H9 (cell line): ENCODE measurements at regions not wholly inside any gene's neighbourhood (a gene's known extent, or its start where the extent isn't known, plus 50 kb on each side); places are given as distances from the start of the nearest gene placed in this dataset.

Experiments used
- DNase-seq: peaks from one replicate; pipeline ENCODE4 v3.0.0-alpha.2; 2017
- H2AFZ ChIP-seq: one replicate; pipeline ENCODE4 v1.6.1; 2013; ENCODE audit warnings: mild to moderate bottlenecking, low read length, control low read depth, moderate library complexity
- H2AK5ac ChIP-seq: 2 replicates; pipeline ENCODE4 v1.6.1; 2013; ENCODE audit warnings: low read length, control low read depth, mixed read lengths; ENCODE audit not compliant: insufficient read length
- H2BK120ac ChIP-seq: one replicate; pipeline ENCODE4 v1.6.1; 2013; ENCODE audit warnings: low read depth, mild to moderate bottlenecking, low read length, control low read depth, inconsistent platforms; ENCODE audit not compliant: poor library complexity, severe bottlenecking
- H2BK12ac ChIP-seq: 2 replicates; pipeline ENCODE4 v1.6.1; 2013; ENCODE audit warnings: low read length, control low read depth, mixed read lengths, low read depth; ENCODE audit not compliant: insufficient read length
- H2BK15ac ChIP-seq: 2 replicates; pipeline ENCODE4 v1.6.1; 2013; ENCODE audit warnings: low read depth, low read length, control low read depth
- H2BK20ac ChIP-seq: one replicate; pipeline ENCODE4 v1.6.1; 2013; ENCODE audit warnings: low read depth, mild to moderate bottlenecking, low read length, control low read depth, inconsistent platforms; ENCODE audit not compliant: poor library complexity, severe bottlenecking
- H2BK5ac ChIP-seq: 2 replicates; pipeline ENCODE4 v1.6.1; 2013; ENCODE audit warnings: low read length, control low read depth, mixed read lengths; ENCODE audit not compliant: insufficient read length
- H3K14ac ChIP-seq: 2 replicates; pipeline ENCODE4 v1.6.1; 2013; ENCODE audit warnings: low read length, control low read depth; ENCODE audit not compliant: insufficient read depth
- H3K18ac ChIP-seq: 2 replicates; pipeline ENCODE4 v1.6.1; 2013; ENCODE audit warnings: low read depth, mild to moderate bottlenecking, mixed read lengths, low read length, control low read depth; ENCODE audit not compliant: insufficient read length
- H3K23ac ChIP-seq: 2 replicates; pipeline ENCODE4 v1.6.1; 2013; ENCODE audit warnings: low read length, control low read depth, mixed read lengths, low read depth; ENCODE audit not compliant: insufficient read length
- H3K23me2 ChIP-seq: 2 replicates; pipeline ENCODE4 v1.6.1; 2013; ENCODE audit warnings: low read depth, mild to moderate bottlenecking, mixed read lengths, low read length, control low read depth; ENCODE audit not compliant: insufficient read length, poor library complexity, severe bottlenecking
- H3K27ac ChIP-seq: 2 replicates; pipeline ENCODE4 v1.5.1; 2013; ENCODE audit warnings: low read length, control low read depth, mixed read lengths, low read depth; ENCODE audit not compliant: insufficient read length
- H3K27me3 ChIP-seq: 2 replicates; pipeline ENCODE4 v1.6.1; 2013; ENCODE audit warnings: low read length, control low read depth, inconsistent platforms; ENCODE audit not compliant: insufficient read depth
- H3K4ac ChIP-seq: 2 replicates; pipeline ENCODE4 v1.6.1; 2013; ENCODE audit warnings: low read depth, mild to moderate bottlenecking, control low read depth, inconsistent platforms, low read length, moderate library complexity
- H3K4me1 ChIP-seq: 2 replicates; pipeline ENCODE4 v1.6.1; 2013; ENCODE audit warnings: low read length, control low read depth, inconsistent platforms; ENCODE audit not compliant: insufficient read depth
- H3K4me2 ChIP-seq: 2 replicates; pipeline ENCODE4 v1.6.1; 2013; ENCODE audit warnings: low read length, control low read depth, mixed read lengths; ENCODE audit not compliant: insufficient read length, insufficient read depth
- H3K56ac ChIP-seq: 2 replicates; pipeline ENCODE4 v1.6.1; 2013; ENCODE audit warnings: low read depth, mild to moderate bottlenecking, mixed read lengths, low read length, control low read depth; ENCODE audit not compliant: insufficient read length
- H3K79me1 ChIP-seq: 2 replicates; pipeline ENCODE4 v1.6.1; 2013; ENCODE audit warnings: low read depth, mild to moderate bottlenecking, moderate library complexity, low read length, control low read depth, inconsistent platforms; ENCODE audit not compliant: insufficient read depth, poor library complexity, severe bottlenecking
- H3K79me2 ChIP-seq: 2 replicates; pipeline ENCODE4 v1.6.1; 2013; ENCODE audit warnings: low read length, control low read depth, inconsistent platforms; ENCODE audit not compliant: insufficient read depth
- H3K9ac ChIP-seq: 2 replicates; pipeline ENCODE4 v1.6.1; 2013; ENCODE audit warnings: low read length, control low read depth, mixed read lengths; ENCODE audit not compliant: insufficient read length; ENCODE audit errors: extremely low read depth
- H3K9me3 ChIP-seq: one replicate; pipeline ENCODE4 v1.6.1; 2013; ENCODE audit warnings: low read depth, low read length, inconsistent platforms; ENCODE audit not compliant: control insufficient read depth
- H3T11ph ChIP-seq: one replicate; pipeline ENCODE4 v1.6.1; 2013; ENCODE audit warnings: mild to moderate bottlenecking, low read length, control low read depth, inconsistent platforms
- H4K20me1 ChIP-seq: one replicate; pipeline ENCODE4 v1.6.1; 2013; ENCODE audit not compliant: control insufficient read depth, insufficient read length, insufficient read depth
- H4K5ac ChIP-seq: 2 replicates; pipeline ENCODE4 v1.6.1; 2013; ENCODE audit warnings: low read depth, mild to moderate bottlenecking, mixed read lengths, low read length, control low read depth; ENCODE audit not compliant: insufficient read length
- H4K8ac ChIP-seq: replicated peaks from 2 replicates; pipeline ENCODE4 v1.6.1; 2013; ENCODE audit warnings: low read length, control low read depth, mixed read lengths, low read depth; ENCODE audit not compliant: insufficient read length
- H4K91ac ChIP-seq: 2 replicates; pipeline ENCODE4 v1.6.1; 2013; ENCODE audit warnings: low read depth, mild to moderate bottlenecking, moderate library complexity, mixed read lengths, low read length, control low read depth; ENCODE audit not compliant: insufficient read length
- H3K27ac Mint-ChIP-seq, 3 experiments: 2 replicates in 2 of 3; 3 replicates in 1 of 3; pipeline ENCODE4 v1.8.0; 2020 to 2021; ENCODE audit warnings: mixed read lengths in 3 of 3, mild to moderate bottlenecking in 1 of 3, moderate library complexity in 1 of 3
- H3K27me3 Mint-ChIP-seq: 2 replicates; pipeline ENCODE4 v1.8.0; 2021; ENCODE audit warnings: low read depth, mild to moderate bottlenecking, moderate library complexity, mixed read lengths
- H3K36me3 Mint-ChIP-seq, 3 experiments: 2 replicates in 2 of 3; 3 replicates in 1 of 3; pipeline ENCODE4 v1.8.0; 2020 to 2021; ENCODE audit warnings: low read depth in 3 of 3, mixed read lengths in 3 of 3; ENCODE audit not compliant: insufficient read depth in 1 of 3
- H3K4me1 Mint-ChIP-seq, 2 experiments: 2 replicates each; pipeline ENCODE4 v1.8.0; 2020; ENCODE audit warnings: mixed read lengths in 2 of 2
- H3K4me3 Mint-ChIP-seq, 2 experiments: 2 replicates in 1 of 2; 3 replicates in 1 of 2; pipeline ENCODE4 v1.8.0; 2020 to 2021; ENCODE audit warnings: mild to moderate bottlenecking in 2 of 2, mixed read lengths in 2 of 2, moderate library complexity in 1 of 2
- H3K9me3 Mint-ChIP-seq, 2 experiments: 2 replicates in 1 of 2; 3 replicates in 1 of 2; pipeline ENCODE4 v1.8.0; 2020; ENCODE audit warnings: mild to moderate bottlenecking in 2 of 2, mixed read lengths in 2 of 2, moderate library complexity in 1 of 2
- CTCF ChIP-seq: fragments of 200-600 bp; sonication (generic); conservative IDR thresholded peaks from 3 replicates; pipeline ENCODE4 v1.8.0; 2021; ENCODE audit warnings: antibody characterized with exemption, mild to moderate bottlenecking

GRCh38 chrX:140050906-140051305 is 85.6 kb upstream of the CXorf66 start:
- Mint-ChIP-seq H3K36me3 (no peaks in the 10 kb centered on the region), H3K27me3 (no peaks in the 10 kb centered on the region; the same call in 1 of the 2 replicates), H3K4me3 (no peak overlapping the region), H3K4me1 (peaks cover 23 to 51% of the 10 kb centered on the region in 2 experiments), H3K27ac (no peak overlapping the region; a peak in 1 of 7 replicates), H3K9me3 (no peaks in the 10 kb centered on the region)
- H3K4ac ChIP-seq = no peak overlapping the region
- no peak for DNase-seq
- H3K79me1 ChIP-seq = no peaks in the 10 kb centered on the region
- no peak overlapping the region for H2BK12ac ChIP-seq
- H3K4me2 ChIP-seq = no peak overlapping the region
- H2AFZ ChIP-seq = no peak overlapping the region
- H2BK120ac ChIP-seq = no peak overlapping the region
- no peak overlapping the region for H3K56ac ChIP-seq
- no peak overlapping the region for H3K23ac ChIP-seq
- H2AK5ac ChIP-seq = no peak overlapping the region
- H3T11ph ChIP-seq = no peak overlapping the region
- no peak overlapping the region for H4K5ac ChIP-seq
- no peak overlapping the region for H4K91ac ChIP-seq
- no peak overlapping the region for H2BK15ac ChIP-seq
- H3K27me3 ChIP-seq = no peaks in the 10 kb centered on the region
- H2BK5ac ChIP-seq = no peak overlapping the region
- no peak overlapping the region for H3K9ac ChIP-seq
- H4K8ac ChIP-seq = no peak overlapping the region
- H3K14ac ChIP-seq = no peak overlapping the region
- H3K9me3 ChIP-seq = no peaks in the 10 kb centered on the region
- H3K4me1 ChIP-seq = no peaks in the 10 kb centered on the region; the same call in 1 of the 2 replicates
- no peak overlapping the region for H2BK20ac ChIP-seq
- H3K27ac ChIP-seq = no peak overlapping the region
- peak; percentile 77 for TF ChIP-seq CTCF
- no peaks in the 10 kb centered on the region for H3K23me2 ChIP-seq
- H3K79me2 ChIP-seq = no peaks in the 10 kb centered on the region
- no peaks in the 10 kb centered on the region for H4K20me1 ChIP-seq
- no peak overlapping the region for H3K18ac ChIP-seq
